SK-N-SH (cell line): ENCODE measurements at regions not wholly inside any gene's neighbourhood (a gene's known extent, or its start where the extent isn't known, plus 50 kb on each side); places are given as distances from the start of the nearest gene placed in this dataset.

Experiments
- CTCF ChIA-PET: fragments of 300-600, 350-600 bp; formaldehyde crosslinking; extraction: SDS; loops from one replicate; lab custom pipeline; 2021; lab: Yijun Ruan, JAX
- POLR2A ChIA-PET: fragments of 350-600 bp; sonication (Branson Sonifier 250); formaldehyde crosslinking; extraction: SDS; loops from one replicate; lab custom pipeline; 2020; ENCODE audit warnings: antibody characterized with exemption, inconsistent platforms; lab: Yijun Ruan, JAX
- DNase-seq: peaks from one replicate; pipeline ENCODE4 v3.0.0; 2012
- H2AFZ ChIP-seq: fragments of 200-600 bp; sonication (generic); 2 replicates; pipeline ENCODE4 v1.8.1; 2016; ENCODE audit warnings: antibody characterized with exemption, mild to moderate bottlenecking, low read depth
- H3F3A ChIP-seq: fragments of 200-600 bp; sonication (generic); replicated peaks from 2 replicates; pipeline ENCODE3; 2016; ENCODE audit warnings: antibody characterized with exemption, mild to moderate bottlenecking; ENCODE audit not compliant: insufficient read depth
- H3K27ac ChIP-seq, 2 experiments: fragments of 200-500 bp in 1 of 2; fragments of 200-600 bp in 1 of 2; sonication (Bioruptor generic) in 1 of 2; sonication (generic), shearing (Covaris generic) in 1 of 2; 2 replicates each; pipeline versions ENCODE4 v1.5.1 to v1.6.1; 2014 to 2016; ENCODE audit warnings: low read depth in 2 of 2, inconsistent platforms in 1 of 2, low read length in 1 of 2, mild to moderate bottlenecking in 1 of 2, mixed read lengths in 1 of 2
- H3K27me3 ChIP-seq: fragments of 200-600 bp; sonication (generic), shearing (Covaris generic); 2 replicates; pipeline ENCODE4 v1.6.1; 2016; ENCODE audit warnings: mixed run types; ENCODE audit not compliant: insufficient read depth
- H3K36me3 ChIP-seq, 2 experiments: fragments of 200-500 bp in 1 of 2; fragments of 200-600 bp in 1 of 2; sonication (Bioruptor generic) in 1 of 2; sonication (generic) in 1 of 2; replicated peaks in 1 of 2; 2 replicates each; pipeline versions ENCODE3 to v1.5.1; 2014 to 2016; ENCODE audit warnings: low read length in 1 of 2, mild to moderate bottlenecking in 1 of 2; ENCODE audit not compliant: insufficient read depth in 2 of 2, control insufficient read depth in 1 of 2
- H3K4me1 ChIP-seq, 2 experiments: fragments of 200-500 bp in 1 of 2; fragments of 200-600 bp in 1 of 2; sonication (Bioruptor generic) in 1 of 2; sonication (generic), shearing (Covaris generic) in 1 of 2; 2 replicates each; pipeline versions ENCODE4 v1.5.1 to v1.6.1; 2014 to 2016; ENCODE audit warnings: low read depth in 1 of 2, low read length in 1 of 2, mixed run types in 1 of 2; ENCODE audit not compliant: insufficient read depth in 2 of 2, control insufficient read depth in 1 of 2
- H3K4me2 ChIP-seq: fragments of 200-600 bp; sonication (generic), shearing (Covaris generic); 2 replicates; pipeline ENCODE4 v1.6.1; 2017; ENCODE audit warnings: mixed run types
- H3K4me3 ChIP-seq, 2 experiments: fragments of 200-500 bp in 1 of 2; fragments of 200-600 bp in 1 of 2; sonication (Bioruptor generic) in 1 of 2; sonication (generic), shearing (Covaris generic) in 1 of 2; 2 replicates each; pipeline versions ENCODE4 v1.5.1 to v1.8.1; 2014 to 2016; ENCODE audit warnings: low read depth in 2 of 2, inconsistent platforms in 1 of 2, low read length in 1 of 2, mild to moderate bottlenecking in 1 of 2, mixed read lengths in 1 of 2, moderate library complexity in 1 of 2
- H3K79me2 ChIP-seq: fragments of 200-600 bp; sonication (generic); 2 replicates; pipeline ENCODE4 v1.8.1; 2017; ENCODE audit warnings: mild to moderate bottlenecking; ENCODE audit not compliant: insufficient read depth
- H3K9ac ChIP-seq: fragments of 200-600 bp; sonication (generic); 2 replicates; pipeline ENCODE4 v1.6.1; 2017; ENCODE audit warnings: mixed run types
- H3K9me2 ChIP-seq: fragments of 200-600 bp; sonication (generic); 2 replicates; pipeline ENCODE4 v1.6.1; 2017; ENCODE audit warnings: mixed run types
- H3K9me3 ChIP-seq: fragments of 200-600 bp; sonication (generic); 2 replicates; pipeline ENCODE4 v1.6.1; 2017; ENCODE audit warnings: mixed run types, mild to moderate bottlenecking, moderate library complexity
- H4K20me1 ChIP-seq: fragments of 200-600 bp; sonication (generic); 2 replicates; pipeline ENCODE4 v1.6.1; 2017; ENCODE audit warnings: mild to moderate bottlenecking, mixed run types; ENCODE audit not compliant: insufficient read depth
- CTCF ChIP-seq: fragments of 200-600 bp; sonication (generic); IDR thresholded peaks from 2 replicates; pipeline ENCODE4 v1.6.1; 2017; ENCODE audit warnings: antibody characterized with exemption, mild to moderate bottlenecking, moderate library complexity
- EP300 ChIP-seq, 2 experiments: IDR thresholded peaks; 2 replicates each; pipeline versions ENCODE4 v1.4.0 to v1.6.1; 2012; ENCODE audit warnings: borderline replicate concordance in 1 of 2, low read depth in 1 of 2, low read length in 1 of 2
- EZH2phosphoT487 ChIP-seq: fragments of 200-600 bp; sonication (generic); IDR thresholded peaks from 2 replicates; pipeline ENCODE4 v1.6.1; 2017; ENCODE audit warnings: low read depth, mixed run types, mild to moderate bottlenecking, antibody characterized with exemption, moderate library complexity, borderline replicate concordance
- FOSL2 ChIP-seq: IDR thresholded peaks from 2 replicates; pipeline ENCODE4 v1.4.0; 2012; ENCODE audit warnings: low read depth, mild to moderate bottlenecking, moderate library complexity, borderline replicate concordance
- NFIC ChIP-seq: IDR thresholded peaks from 2 replicates; pipeline ENCODE4 v1.4.0; 2012; ENCODE audit warnings: borderline replicate concordance
- POLR2AphosphoS5 ChIP-seq: IDR thresholded peaks from 2 replicates; pipeline ENCODE4 v1.6.1; 2012; ENCODE audit warnings: low read depth, low read length
- RAD21 ChIP-seq: IDR thresholded peaks from 2 replicates; pipeline ENCODE4 v1.6.1; 2012; ENCODE audit warnings: mild to moderate bottlenecking, low read length
- RCOR1 ChIP-seq: fragments of 150-350 bp; IDR thresholded peaks from 2 replicates; pipeline ENCODE4 v1.6.1; 2017; ENCODE audit warnings: antibody characterized with exemption, low read length
- RXRA ChIP-seq: IDR thresholded peaks from 2 replicates; pipeline ENCODE4 v1.4.0; 2012; ENCODE audit warnings: low read depth, mild to moderate bottlenecking, borderline replicate concordance
- TCF12 ChIP-seq: IDR thresholded peaks from 2 replicates; pipeline ENCODE4 v1.4.0; 2012
- TEAD4 ChIP-seq: IDR thresholded peaks from 2 replicates; pipeline ENCODE4 v1.4.0; 2012; ENCODE audit warnings: mild to moderate bottlenecking, borderline replicate concordance; ENCODE audit not compliant: insufficient read depth
- WGBS: methylation state at CpG from one replicate; pipeline ENCODE4 v1.1.6; 2017; ENCODE audit warnings: low lambda C conversion rate; 5-methylcytosine and 5-hydroxymethylcytosine counted together
- TF ChIP-seq, protein P1 (sequence below): IDR thresholded peaks from 2 replicates; pipeline ENCODE4; 2012
- TF ChIP-seq, protein P2 (sequence below): fragments of 150-350 bp; IDR thresholded peaks from 2 replicates; pipeline ENCODE4 v1.6.1; 2017; ENCODE audit warnings: antibody characterized with exemption, low read length, low read depth, borderline replicate concordance
- TF ChIP-seq, protein P3 (sequence below): IDR thresholded peaks from 2 replicates; pipeline ENCODE4 v1.4.0; 2012; ENCODE audit warnings: low read depth

DNA sequence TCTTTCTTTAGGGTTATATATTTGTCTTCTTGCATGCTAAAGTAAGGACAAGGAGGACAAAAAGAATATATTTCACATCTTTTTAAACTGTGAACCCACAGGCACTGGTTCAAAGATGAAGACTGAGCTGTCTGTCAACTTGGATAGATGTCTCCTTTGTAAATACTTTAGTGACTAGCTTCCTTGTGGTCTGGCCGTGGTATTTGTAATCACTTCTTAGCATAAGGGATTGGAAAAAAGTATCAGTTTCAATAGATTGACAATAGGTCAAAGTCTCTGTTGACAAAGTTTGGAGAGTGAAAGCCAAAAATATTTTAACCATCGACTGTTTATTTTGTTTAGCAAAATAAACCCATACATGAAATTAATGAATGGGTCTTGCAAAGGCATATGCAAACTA is 91.4 kb downstream of the TMEM167A start (continued):
- TF ChIP-seq, protein P1, sequence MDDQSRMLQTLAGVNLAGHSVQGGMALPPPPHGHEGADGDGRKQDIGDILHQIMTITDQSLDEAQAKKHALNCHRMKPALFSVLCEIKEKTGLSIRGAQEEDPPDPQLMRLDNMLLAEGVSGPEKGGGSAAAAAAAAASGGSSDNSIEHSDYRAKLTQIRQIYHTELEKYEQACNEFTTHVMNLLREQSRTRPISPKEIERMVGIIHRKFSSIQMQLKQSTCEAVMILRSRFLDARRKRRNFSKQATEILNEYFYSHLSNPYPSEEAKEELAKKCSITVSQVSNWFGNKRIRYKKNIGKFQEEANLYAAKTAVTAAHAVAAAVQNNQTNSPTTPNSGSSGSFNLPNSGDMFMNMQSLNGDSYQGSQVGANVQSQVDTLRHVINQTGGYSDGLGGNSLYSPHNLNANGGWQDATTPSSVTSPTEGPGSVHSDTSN = no peak
- no peak for TF ChIP-seq CTCF

GRCh38 chr5:82984786-82985735 is 92.1 kb downstream of the TMEM167A start:
- Histone ChIP-seq H3K27ac (no peak overlapping the region), H3K9ac (no peak overlapping the region), H2AFZ (no peak overlapping the region), H3K27me3 (no peaks in the 10 kb centered on the region), H3K9me3 (no peaks in the 10 kb centered on the region), H3K4me1 (peaks cover 0 to 3% of the 10 kb centered on the region in 2 experiments; a peak in 1 of 4 replicates), H3F3A (no peaks in the 10 kb centered on the region), H3K4me3 (no peak overlapping the region), H3K9me2 (no peaks in the 10 kb centered on the region), H4K20me1 (no peaks in the 10 kb centered on the region), H3K4me2 (no peak overlapping the region), H3K36me3 (no peaks in the 10 kb centered on the region), H3K79me2 (no peaks in the 10 kb centered on the region)
- ChIA-PET CTCF (interaction anchor here (1.1 to 1.3 kb wide), 2 partner anchors 344 to 488 kb away, joined by 3 read pairs; no protein-coding TSS in a partner anchor), POLR2A (no interaction called here)
- DNase-seq = no peak
- WGBS = 67% methylated on average over 10 of the region's 10 CpGs
- no peak for TF ChIP-seq RXRA
- TF ChIP-seq, protein P2, sequence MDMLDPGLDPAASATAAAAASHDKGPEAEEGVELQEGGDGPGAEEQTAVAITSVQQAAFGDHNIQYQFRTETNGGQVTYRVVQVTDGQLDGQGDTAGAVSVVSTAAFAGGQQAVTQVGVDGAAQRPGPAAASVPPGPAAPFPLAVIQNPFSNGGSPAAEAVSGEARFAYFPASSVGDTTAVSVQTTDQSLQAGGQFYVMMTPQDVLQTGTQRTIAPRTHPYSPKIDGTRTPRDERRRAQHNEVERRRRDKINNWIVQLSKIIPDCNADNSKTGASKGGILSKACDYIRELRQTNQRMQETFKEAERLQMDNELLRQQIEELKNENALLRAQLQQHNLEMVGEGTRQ = no peak
- no peak for TF ChIP-seq RAD21
- TF ChIP-seq EZH2phosphoT487 = no peak
- no peak for TF ChIP-seq TCF12
- TF ChIP-seq EP300 (IDR thresholded peaks at IDR 0.05; ENCODE audit: borderline replicate concordance in 1 of 2, low read depth in 1 of 2, low read length in 1 of 2) = no peak
- TF ChIP-seq, protein P3, sequence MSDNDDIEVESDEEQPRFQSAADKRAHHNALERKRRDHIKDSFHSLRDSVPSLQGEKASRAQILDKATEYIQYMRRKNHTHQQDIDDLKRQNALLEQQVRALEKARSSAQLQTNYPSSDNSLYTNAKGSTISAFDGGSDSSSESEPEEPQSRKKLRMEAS = no peak
- TF ChIP-seq POLR2AphosphoS5 = no peak
- no peak for TF ChIP-seq FOSL2
- TF ChIP-seq RCOR1 = no peak
- no peak for TF ChIP-seq TEAD4
- no peak for TF ChIP-seq NFIC
- TF ChIP-seq CTCF = no peak
